ENCODE measurements at regions not wholly inside any gene's neighbourhood (a gene's known extent, or its start where the extent isn't known, plus 50 kb on each side); places are given as distances from the start of the nearest gene placed in this dataset.

DNA sequence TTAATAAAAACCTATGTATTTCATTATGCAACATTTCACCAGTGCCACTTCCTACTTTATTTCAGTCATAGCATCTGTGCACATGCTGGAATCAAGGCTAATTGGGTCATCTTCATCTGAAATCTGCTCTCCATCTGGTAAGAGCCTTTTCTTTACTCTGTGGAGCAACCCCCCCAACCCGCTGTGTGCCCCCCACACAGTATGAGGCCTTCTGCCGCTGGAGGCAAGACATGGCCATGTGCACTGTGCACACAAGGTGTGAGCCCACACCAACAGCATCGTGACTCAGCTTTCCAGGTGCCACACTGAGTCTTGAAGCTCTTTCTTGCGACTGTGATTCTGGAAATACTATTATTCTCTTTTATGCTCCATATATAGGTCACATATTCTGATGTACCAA is 471.0 kb downstream of the TBC1D4 start:
- Histone ChIP-seq H3K36me3 (ENCODE audit: insufficient read depth, low read length) (no peaks in the 10 kb centered on the region), H3K9me3 (ENCODE audit: low read length) (no peaks in the 10 kb centered on the region), H3K79me2 (ENCODE audit: insufficient read depth, low read length) (no peaks in the 10 kb centered on the region), H3K27ac (ENCODE audit: low read depth, low read length, poor library complexity, severe bottlenecking) (no peak overlapping the region), H3F3A (ENCODE audit: insufficient read depth, low read length) (no peaks in the 10 kb centered on the region), H2AFZ (ENCODE audit: low read length) (no peak overlapping the region), H3K27me3 (ENCODE audit: insufficient read depth, low read length) (no peaks in the 10 kb centered on the region), H3K4me2 (ENCODE audit: low read length) (no peak overlapping the region), H3K9ac (ENCODE audit: low read length) (no peak overlapping the region), H3K9me2 (ENCODE audit: low read depth, low read length) (no peaks in the 10 kb centered on the region), H4K20me1 (ENCODE audit: insufficient read depth, low read length) (no peaks in the 10 kb centered on the region), H3K4me1 (ENCODE audit: insufficient read depth, low read length, severe bottlenecking) (no peaks in the 10 kb centered on the region), H3K4me3 (ENCODE audit: low read depth, low read length, poor library complexity, severe bottlenecking) (no peak overlapping the region)
- TF ChIP-seq EZH2 (IDR thresholded peaks at IDR 0.05; ENCODE audit: borderline replicate concordance, low read length): no peak
- TF ChIP-seq, protein P1, sequence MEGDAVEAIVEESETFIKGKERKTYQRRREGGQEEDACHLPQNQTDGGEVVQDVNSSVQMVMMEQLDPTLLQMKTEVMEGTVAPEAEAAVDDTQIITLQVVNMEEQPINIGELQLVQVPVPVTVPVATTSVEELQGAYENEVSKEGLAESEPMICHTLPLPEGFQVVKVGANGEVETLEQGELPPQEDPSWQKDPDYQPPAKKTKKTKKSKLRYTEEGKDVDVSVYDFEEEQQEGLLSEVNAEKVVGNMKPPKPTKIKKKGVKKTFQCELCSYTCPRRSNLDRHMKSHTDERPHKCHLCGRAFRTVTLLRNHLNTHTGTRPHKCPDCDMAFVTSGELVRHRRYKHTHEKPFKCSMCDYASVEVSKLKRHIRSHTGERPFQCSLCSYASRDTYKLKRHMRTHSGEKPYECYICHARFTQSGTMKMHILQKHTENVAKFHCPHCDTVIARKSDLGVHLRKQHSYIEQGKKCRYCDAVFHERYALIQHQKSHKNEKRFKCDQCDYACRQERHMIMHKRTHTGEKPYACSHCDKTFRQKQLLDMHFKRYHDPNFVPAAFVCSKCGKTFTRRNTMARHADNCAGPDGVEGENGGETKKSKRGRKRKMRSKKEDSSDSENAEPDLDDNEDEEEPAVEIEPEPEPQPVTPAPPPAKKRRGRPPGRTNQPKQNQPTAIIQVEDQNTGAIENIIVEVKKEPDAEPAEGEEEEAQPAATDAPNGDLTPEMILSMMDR (IDR thresholded peaks at IDR 0.05; ENCODE audit: low read length): no peak

DNA sequence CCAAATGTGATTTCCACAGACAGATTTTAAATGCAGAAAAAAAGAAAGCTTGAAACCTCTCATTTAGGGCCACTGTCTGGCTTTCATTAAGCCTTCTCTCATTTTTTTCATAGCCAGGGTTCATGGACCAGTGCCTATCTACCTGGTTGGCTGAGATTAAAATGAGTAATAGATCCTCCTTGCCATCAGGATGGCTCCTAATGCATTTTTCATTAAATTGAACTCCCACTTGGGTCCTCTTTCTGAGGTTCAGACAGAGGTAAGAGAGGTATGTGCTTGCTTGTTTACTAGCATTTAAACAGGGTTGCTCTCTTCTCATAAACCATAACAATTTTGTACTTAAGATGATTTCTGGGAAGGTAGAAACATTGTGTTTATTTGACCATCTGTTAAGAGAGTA is 473.0 kb downstream of the TBC1D4 start:
- Histone ChIP-seq H3K4me1 (ENCODE audit: insufficient read depth, low read length, severe bottlenecking) (no peaks in the 10 kb centered on the region), H3K79me2 (ENCODE audit: insufficient read depth, low read length) (no peaks in the 10 kb centered on the region), H3K9me2 (ENCODE audit: low read depth, low read length) (no peaks in the 10 kb centered on the region), H3K27ac (ENCODE audit: low read depth, low read length, poor library complexity, severe bottlenecking) (no peak overlapping the region), H3K36me3 (ENCODE audit: insufficient read depth, low read length) (no peaks in the 10 kb centered on the region), H3K27me3 (ENCODE audit: insufficient read depth, low read length) (no peaks in the 10 kb centered on the region), H3K9me3 (ENCODE audit: low read length) (no peaks in the 10 kb centered on the region), H4K20me1 (ENCODE audit: insufficient read depth, low read length) (no peaks in the 10 kb centered on the region), H3F3A (ENCODE audit: insufficient read depth, low read length) (no peaks in the 10 kb centered on the region), H3K4me3 (ENCODE audit: low read depth, low read length, poor library complexity, severe bottlenecking) (no peak overlapping the region), H3K4me2 (ENCODE audit: low read length) (no peak overlapping the region), H2AFZ (ENCODE audit: low read length) (no peak overlapping the region), H3K9ac (ENCODE audit: low read length) (no peak overlapping the region)
- TF ChIP-seq, protein P1 (IDR thresholded peaks at IDR 0.05; ENCODE audit: low read length): no peak
- TF ChIP-seq EZH2 (IDR thresholded peaks at IDR 0.05; ENCODE audit: borderline replicate concordance, low read length): no peak

DNA sequence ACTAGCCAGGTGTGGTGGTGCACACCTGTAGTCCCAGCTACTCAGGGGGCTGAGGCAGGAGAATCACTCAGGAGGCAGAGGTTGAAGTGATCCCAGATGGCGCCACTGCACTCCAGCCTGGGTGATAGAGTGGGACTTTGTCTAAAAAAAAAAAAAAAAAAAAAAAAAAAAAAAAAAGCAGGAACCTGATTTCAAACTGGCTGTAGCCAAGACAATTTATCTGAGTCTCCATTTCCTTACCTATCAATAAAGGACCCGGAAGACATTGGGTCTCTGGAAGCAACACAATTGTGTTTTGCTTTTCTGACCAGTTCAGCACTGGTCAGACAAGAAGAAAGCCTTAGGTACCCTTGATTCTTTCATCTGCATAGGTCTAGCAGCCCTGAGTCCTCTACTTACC is 491.0 kb downstream of the TBC1D4 start:
- TF ChIP-seq EZH2 (IDR thresholded peaks at IDR 0.05; ENCODE audit: borderline replicate concordance, low read length): no peak
- TF ChIP-seq, protein P1 (IDR thresholded peaks at IDR 0.05; ENCODE audit: low read length): no peak
- H3K9ac ChIP-seq (ENCODE audit: low read length): no peak overlapping the region
- no peaks in the 10 kb centered on the region for H4K20me1 ChIP-seq (ENCODE audit: insufficient read depth, low read length)
- no peak overlapping the region for H3K27ac ChIP-seq (ENCODE audit: low read depth, low read length, poor library complexity, severe bottlenecking)
- no peaks in the 10 kb centered on the region for H3F3A ChIP-seq (ENCODE audit: insufficient read depth, low read length)
- no peaks in the 10 kb centered on the region for H3K9me3 ChIP-seq (ENCODE audit: low read length)
- no peaks in the 10 kb centered on the region for H3K36me3 ChIP-seq (ENCODE audit: insufficient read depth, low read length)
- H3K4me3 ChIP-seq (ENCODE audit: low read depth, low read length, poor library complexity, severe bottlenecking): no peak overlapping the region
- no peaks in the 10 kb centered on the region for H3K27me3 ChIP-seq (ENCODE audit: insufficient read depth, low read length)
- H2AFZ ChIP-seq (ENCODE audit: low read length): no peak overlapping the region
- no peaks in the 10 kb centered on the region for H3K79me2 ChIP-seq (ENCODE audit: insufficient read depth, low read length)
- no peaks in the 10 kb centered on the region for H3K4me1 ChIP-seq (ENCODE audit: insufficient read depth, low read length, severe bottlenecking)
- no peaks in the 10 kb centered on the region for H3K9me2 ChIP-seq (ENCODE audit: low read depth, low read length)
- no peak overlapping the region for H3K4me2 ChIP-seq (ENCODE audit: low read length)

Measured in OCI-LY1 (cell line).